ENCODE measurements at regions not wholly inside any gene's neighbourhood (a gene's known extent, or its start where the extent isn't known, plus 50 kb on each side); places are given as distances from the start of the nearest gene placed in this dataset.
"Not testable (repeated sequence)": the region's sequence is repeated elsewhere in the genome, so short reads cannot be mapped to it uniquely, and the experiment has no call there.

DNA sequence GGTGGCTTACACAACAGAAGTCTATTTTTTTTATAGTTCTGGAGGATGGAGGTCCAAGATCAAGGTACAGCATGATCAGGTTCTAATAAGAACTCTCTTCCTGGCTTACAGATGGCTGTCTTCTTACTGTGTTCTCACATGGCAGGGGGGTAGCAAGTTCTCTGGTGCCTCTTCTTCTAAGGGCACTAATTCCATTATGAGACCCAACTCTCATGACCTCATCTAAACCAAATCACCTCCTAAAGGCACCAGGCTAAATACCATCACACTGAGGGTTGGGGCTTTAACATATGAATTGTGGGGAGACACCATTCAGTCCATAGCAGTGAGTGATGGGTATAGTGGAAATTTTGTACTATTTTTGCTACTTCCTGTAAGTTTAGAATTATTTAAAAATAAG, 75.2 kb upstream of the SLC4A7 start:
- H3K27me3 ChIP-seq (ENCODE audit: control insufficient read depth, insufficient read depth, low read length), result no peaks in the 10 kb centered on the region
- H3K4me3 ChIP-seq (ENCODE audit: low read depth, low read length), result no peak overlapping the region
- TF ChIP-seq, protein P1, sequence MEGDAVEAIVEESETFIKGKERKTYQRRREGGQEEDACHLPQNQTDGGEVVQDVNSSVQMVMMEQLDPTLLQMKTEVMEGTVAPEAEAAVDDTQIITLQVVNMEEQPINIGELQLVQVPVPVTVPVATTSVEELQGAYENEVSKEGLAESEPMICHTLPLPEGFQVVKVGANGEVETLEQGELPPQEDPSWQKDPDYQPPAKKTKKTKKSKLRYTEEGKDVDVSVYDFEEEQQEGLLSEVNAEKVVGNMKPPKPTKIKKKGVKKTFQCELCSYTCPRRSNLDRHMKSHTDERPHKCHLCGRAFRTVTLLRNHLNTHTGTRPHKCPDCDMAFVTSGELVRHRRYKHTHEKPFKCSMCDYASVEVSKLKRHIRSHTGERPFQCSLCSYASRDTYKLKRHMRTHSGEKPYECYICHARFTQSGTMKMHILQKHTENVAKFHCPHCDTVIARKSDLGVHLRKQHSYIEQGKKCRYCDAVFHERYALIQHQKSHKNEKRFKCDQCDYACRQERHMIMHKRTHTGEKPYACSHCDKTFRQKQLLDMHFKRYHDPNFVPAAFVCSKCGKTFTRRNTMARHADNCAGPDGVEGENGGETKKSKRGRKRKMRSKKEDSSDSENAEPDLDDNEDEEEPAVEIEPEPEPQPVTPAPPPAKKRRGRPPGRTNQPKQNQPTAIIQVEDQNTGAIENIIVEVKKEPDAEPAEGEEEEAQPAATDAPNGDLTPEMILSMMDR (IDR thresholded peaks at IDR 0.05; ENCODE audit: insufficient read depth, low read depth, low read length), result no peak
- no peaks in the 10 kb centered on the region for H3K36me3 ChIP-seq (ENCODE audit: control insufficient read depth, insufficient read depth, low read length)
- DNase-seq (ENCODE audit: low read depth), result no peak
- ChIA-PET POLR2A (no interaction called here), CTCF (interaction anchor here (1.1 kb wide), 1 partner anchor 23 kb away, joined by 3 read pairs; no protein-coding TSS in a partner anchor)

DNA sequence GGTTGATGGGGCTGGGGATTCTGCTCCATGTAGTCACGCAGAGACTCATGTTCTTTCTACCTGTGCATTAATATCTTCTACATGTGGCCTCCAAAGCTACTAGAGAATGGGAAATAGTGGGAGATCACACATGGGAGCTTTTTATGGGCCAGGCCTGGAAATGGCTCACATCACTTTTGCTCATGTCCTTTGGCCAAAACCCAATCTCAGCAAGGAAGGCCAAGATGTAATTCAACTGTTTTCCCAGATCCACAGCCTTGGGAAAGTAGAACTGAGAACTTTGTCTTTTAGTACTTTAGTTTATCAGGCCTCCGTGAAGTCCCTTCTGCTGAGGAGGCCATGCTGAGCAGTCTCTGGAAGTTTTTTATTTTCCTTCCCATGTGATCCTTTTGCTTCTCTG, 73.2 kb upstream of the SLC4A7 start:
- CTCF ChIA-PET, result interaction anchor here (0.8 to 1.5 kb wide), 3 partner anchors 34 to 113 kb away, joined by 3 read pairs; no protein-coding TSS in a partner anchor
- DNase-seq (ENCODE audit: low read depth), result no peak
- POLR2A ChIA-PET, result no interaction called here

DNA sequence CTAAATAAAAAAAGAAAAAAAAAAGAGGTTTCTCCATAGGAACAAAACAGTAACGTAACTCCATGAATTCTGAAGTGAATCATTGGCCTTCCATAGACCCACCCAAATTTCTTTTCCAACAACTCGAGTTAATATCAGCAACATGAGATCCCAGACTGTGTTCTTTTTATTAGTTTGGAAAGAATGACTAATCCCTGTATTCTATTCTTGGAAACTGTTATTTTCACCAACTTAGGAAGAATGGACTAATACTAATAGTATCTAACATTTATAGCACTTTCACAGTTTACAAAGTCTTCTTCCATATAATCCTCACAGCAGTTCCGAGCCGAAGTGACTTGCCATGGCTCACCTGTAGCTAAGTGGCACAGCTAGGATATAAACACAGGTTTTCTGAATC, 72.7 kb upstream of the SLC4A7 start:
- H3K4me3 ChIP-seq (ENCODE audit: low read depth, low read length), result no peak overlapping the region
- CTCF ChIA-PET, result interaction anchor here (0.8 to 1.5 kb wide), 3 partner anchors 34 to 114 kb away, joined by 3 read pairs; no protein-coding TSS in a partner anchor
- TF ChIP-seq, protein P1 (IDR thresholded peaks at IDR 0.05; ENCODE audit: insufficient read depth, low read depth, low read length), result no peak
- no peaks in the 10 kb centered on the region for H3K27me3 ChIP-seq (ENCODE audit: control insufficient read depth, insufficient read depth, low read length)
- H3K36me3 ChIP-seq (ENCODE audit: control insufficient read depth, insufficient read depth, low read length), result no peaks in the 10 kb centered on the region
- DNase-seq (ENCODE audit: low read depth), result peak; percentile 94
- POLR2A ChIA-PET, result no interaction called here

More for the DNA sequence above, 73.2 kb upstream of the SLC4A7 start:
- TF ChIP-seq, protein P1 (IDR thresholded peaks at IDR 0.05; ENCODE audit: insufficient read depth, low read depth, low read length), result no peak
- Histone ChIP-seq H3K4me3 (ENCODE audit: low read depth, low read length) (no peak overlapping the region), H3K27me3 (ENCODE audit: control insufficient read depth, insufficient read depth, low read length) (no peaks in the 10 kb centered on the region), H3K36me3 (ENCODE audit: control insufficient read depth, insufficient read depth, low read length) (no peaks in the 10 kb centered on the region)

DNA sequence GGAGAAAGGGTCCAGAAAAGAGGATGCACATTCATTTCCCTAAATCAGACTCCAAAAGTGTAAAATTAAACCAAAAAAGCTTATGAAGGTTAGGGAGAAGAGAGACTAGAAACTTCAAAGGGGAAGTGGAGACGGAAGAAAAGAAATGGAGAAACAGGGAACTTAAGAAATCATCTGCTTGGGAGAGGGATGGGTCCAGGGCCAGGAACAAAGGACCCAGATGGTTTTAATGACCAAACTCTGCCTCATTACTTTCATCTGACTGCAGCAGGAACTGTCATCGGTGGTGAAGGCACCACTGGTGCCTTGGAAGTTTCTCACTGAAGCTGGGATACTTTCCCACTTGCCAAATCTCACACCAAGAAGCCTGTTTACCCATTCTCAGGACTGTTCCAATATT, 70.5 kb upstream of the SLC4A7 start:
- peak; percentile 52 for DNase-seq (ENCODE audit: low read depth)
- ChIA-PET POLR2A (no interaction called here), CTCF (interaction anchor here (0.6 to 0.9 kb wide), 2 partner anchors 20 to 55 kb away, joined by 3 read pairs; no protein-coding TSS in a partner anchor)
- no peaks in the 10 kb centered on the region for H3K36me3 ChIP-seq (ENCODE audit: control insufficient read depth, insufficient read depth, low read length)
- TF ChIP-seq, protein P1 (IDR thresholded peaks at IDR 0.05; ENCODE audit: insufficient read depth, low read depth, low read length), result no peak
- H3K27me3 ChIP-seq (ENCODE audit: control insufficient read depth, insufficient read depth, low read length), result no peaks in the 10 kb centered on the region
- no peak overlapping the region for H3K4me3 ChIP-seq (ENCODE audit: low read depth, low read length)

DNA sequence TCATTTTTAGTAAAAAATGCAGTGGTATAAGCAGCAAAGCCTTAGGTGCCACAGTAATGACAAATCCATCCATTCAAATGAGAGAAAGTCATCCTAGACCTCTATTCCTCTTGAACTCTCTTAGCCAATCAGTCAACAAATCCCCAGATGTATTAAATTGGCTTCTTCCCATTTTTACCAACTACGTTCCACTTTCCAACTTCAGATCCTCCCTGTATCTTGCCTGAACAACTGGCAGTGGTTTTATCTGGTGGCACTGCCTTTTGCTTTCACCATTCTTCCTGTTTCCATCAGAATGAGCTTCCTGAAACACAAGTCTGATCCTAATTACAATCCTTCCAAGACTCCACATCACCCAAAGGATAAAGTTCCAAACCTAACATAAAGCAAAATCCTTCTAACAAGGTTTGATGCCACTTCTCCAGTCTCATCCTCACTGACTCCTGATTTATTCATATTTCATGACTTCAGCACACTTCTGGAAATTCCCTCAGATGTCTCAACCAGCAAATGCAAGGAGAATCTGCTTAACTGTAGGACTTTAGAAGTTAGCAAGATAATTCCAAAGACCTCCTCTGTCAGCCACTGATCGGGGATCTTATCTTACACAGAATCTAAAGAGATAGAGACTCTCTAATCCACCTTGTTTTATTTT, 69.8 kb upstream of the SLC4A7 start:
- no peak for DNase-seq (ENCODE audit: low read depth)
- Histone ChIP-seq H3K36me3 (ENCODE audit: control insufficient read depth, insufficient read depth, low read length) (no peaks in the 10 kb centered on the region), H3K27me3 (ENCODE audit: control insufficient read depth, insufficient read depth, low read length) (no peaks in the 10 kb centered on the region), H3K4me3 (ENCODE audit: low read depth, low read length) (no peak overlapping the region)
- POLR2A ChIA-PET, result no interaction called here
- CTCF ChIA-PET, result no interaction called here
- TF ChIP-seq, protein P1 (IDR thresholded peaks at IDR 0.05; ENCODE audit: insufficient read depth, low read depth, low read length), result no peak

DNA sequence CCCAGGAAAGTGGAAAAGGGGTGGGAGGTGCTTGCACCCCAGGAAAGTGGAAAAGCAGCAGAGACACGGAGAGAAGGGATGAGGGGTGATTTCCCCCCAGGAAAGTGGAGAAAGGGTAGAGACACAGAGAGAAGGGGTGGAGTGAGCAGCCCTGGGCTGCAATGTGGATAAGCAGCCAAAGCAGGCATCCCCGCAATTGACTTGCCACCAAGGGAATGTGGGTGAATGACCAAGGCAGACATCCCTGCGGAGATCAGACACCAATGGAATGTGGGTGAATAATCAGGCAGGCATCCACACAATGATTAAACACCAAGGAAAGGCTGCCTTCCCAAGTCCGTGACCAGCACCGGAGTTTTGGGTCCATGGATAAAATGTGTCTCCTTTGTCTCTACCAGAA, 68.5 kb upstream of the SLC4A7 start:
- DNase-seq (ENCODE audit: low read depth); H3K27me3 ChIP-seq (ENCODE audit: control insufficient read depth, insufficient read depth, low read length); POLR2A ChIA-PET; H3K36me3 ChIP-seq (ENCODE audit: control insufficient read depth, insufficient read depth, low read length); CTCF ChIA-PET; H3K4me3 ChIP-seq (ENCODE audit: low read depth, low read length): not testable (repeated sequence)

DNA sequence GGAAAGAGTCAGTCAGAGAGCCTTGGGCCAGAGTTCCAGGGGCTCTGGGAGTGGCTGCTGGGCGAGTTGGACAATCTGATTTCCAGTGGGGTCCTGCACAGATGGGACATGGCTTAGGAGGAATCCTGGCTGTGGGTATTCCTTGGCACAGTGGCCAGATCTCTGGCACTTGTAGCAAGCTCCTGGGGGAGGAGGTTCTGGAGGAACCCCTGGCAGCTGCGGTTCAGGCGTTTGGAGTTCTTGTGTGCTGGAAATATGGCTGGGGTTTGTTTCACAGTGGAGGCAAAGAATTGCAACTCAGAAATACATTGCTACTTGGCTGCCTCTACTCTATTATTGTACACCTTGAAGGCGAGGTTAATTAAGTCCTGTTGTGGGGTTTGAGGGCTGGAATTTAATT, 67.2 kb upstream of the SLC4A7 start:
- POLR2A ChIA-PET; H3K4me3 ChIP-seq (ENCODE audit: low read depth, low read length); H3K36me3 ChIP-seq (ENCODE audit: control insufficient read depth, insufficient read depth, low read length); DNase-seq (ENCODE audit: low read depth); H3K27me3 ChIP-seq (ENCODE audit: control insufficient read depth, insufficient read depth, low read length): not testable (repeated sequence)
- CTCF ChIA-PET, result interaction anchor here (0.6 kb wide), 1 partner anchor 16 kb away, joined by 3 read pairs; no protein-coding TSS in a partner anchor
